Thymus (tissue), 11 donors: ENCODE measurements at regions not wholly inside any gene's neighbourhood (a gene's known extent, or its start where the extent isn't known, plus 50 kb on each side); places are given as distances from the start of the nearest gene placed in this dataset.

Experiments
- DNase-seq, 9 donors: peaks; one replicate each; pipeline ENCODE4 v3.0.0-alpha.2; 2013; ENCODE audit warnings: low spot score in 9 of 9, low read depth in 6 of 9, missing footprints in 1 of 9
- H3K27ac ChIP-seq, 2 donors: one replicate each; pipeline ENCODE4 v1.5.1; 2013; ENCODE audit warnings: control low read depth in 1 of 2, low read depth in 1 of 2, low read length in 1 of 2, mild to moderate bottlenecking in 1 of 2, moderate library complexity in 1 of 2
- H3K27me3 ChIP-seq, 2 donors: one replicate each; pipeline ENCODE4 v1.5.1; 2013; ENCODE audit warnings: low read length in 1 of 2; ENCODE audit not compliant: control insufficient read depth in 2 of 2, insufficient read depth in 1 of 2
- H3K36me3 ChIP-seq, 2 donors: one replicate each; pipeline ENCODE4 v1.5.1; 2013; ENCODE audit warnings: low read length in 1 of 2, mild to moderate bottlenecking in 1 of 2, moderate library complexity in 1 of 2; ENCODE audit not compliant: control insufficient read depth in 2 of 2, insufficient read depth in 2 of 2
- H3K4me1 ChIP-seq, 2 donors: one replicate each; pipeline ENCODE4 v1.5.1; 2013; ENCODE audit warnings: low read length in 2 of 2; ENCODE audit not compliant: control insufficient read depth in 2 of 2, insufficient read depth in 2 of 2
- H3K4me3 ChIP-seq, 2 donors: one replicate each; pipeline ENCODE4 v1.5.1; 2013; ENCODE audit warnings: low read length in 2 of 2, control low read depth in 1 of 2, mild to moderate bottlenecking in 1 of 2
- H3K9me3 ChIP-seq, 2 donors: one replicate each; pipeline ENCODE4 v1.5.1; 2013; ENCODE audit warnings: low read length in 1 of 2, mild to moderate bottlenecking in 1 of 2; ENCODE audit not compliant: control insufficient read depth in 2 of 2, insufficient read depth in 1 of 2
- WGBS: extraction: QIAGEN DNeasy Blood & Tissue Kit; methylation state at CpG from one replicate; pipeline ENCODE4 v1.1.7; 2013; 5-methylcytosine and 5-hydroxymethylcytosine counted together
- donor health status: healthy.

- Histone ChIP-seq H3K4me3 (no peak overlapping the region), H3K9me3 (peaks cover 0 to 15% of the 10 kb centered on the region in 2 donors), H3K27ac (no peak overlapping the region), H3K27me3 (no peaks in the 10 kb centered on the region), H3K4me1 (no peaks in the 10 kb centered on the region), H3K36me3 (no peaks in the 10 kb centered on the region)
- no peak for DNase-seq
- WGBS: 82% methylated on average over 8 of the region's 8 CpGs
Observed at GRCh38 chr18:76754351-76754750, 68.0 kb upstream of the ZNF236 start.

GRCh38 chr18:76752400-76752799 is 70.0 kb upstream of the ZNF236 start:
- DNase-seq: no peak
- no peaks in the 10 kb centered on the region for H3K36me3 ChIP-seq
- no peak overlapping the region for H3K4me3 ChIP-seq
- H3K9me3 ChIP-seq: peaks cover 0 to 15% of the 10 kb centered on the region in 2 donors
- 92% methylated on average over 4 of the region's 4 CpGs for WGBS
- no peaks in the 10 kb centered on the region for H3K27me3 ChIP-seq
- H3K4me1 ChIP-seq: no peaks in the 10 kb centered on the region
- no peak overlapping the region for H3K27ac ChIP-seq

- DNase-seq: no peak
- 93% methylated on average over 5 of the region's 5 CpGs for WGBS
- Histone ChIP-seq H3K9me3 (peaks cover 0 to 15% of the 10 kb centered on the region in 2 donors), H3K4me3 (no peak overlapping the region), H3K27ac (no peak overlapping the region), H3K27me3 (no peaks in the 10 kb centered on the region), H3K36me3 (no peaks in the 10 kb centered on the region), H3K4me1 (no peaks in the 10 kb centered on the region)
Observed at GRCh38 chr18:76750917-76751890, 71.2 kb upstream of the ZNF236 start.

GRCh38 chr18:76750269-76750668 is 72.1 kb upstream of the ZNF236 start:
- Histone ChIP-seq H3K9me3 (peaks cover 0 to 15% of the 10 kb centered on the region in 2 donors), H3K27ac (no peak overlapping the region), H3K4me3 (no peak overlapping the region), H3K4me1 (no peaks in the 10 kb centered on the region), H3K36me3 (no peaks in the 10 kb centered on the region), H3K27me3 (no peaks in the 10 kb centered on the region)
- no peak for DNase-seq

- DNase-seq: no peak
- Histone ChIP-seq H3K9me3 (peaks cover 0 to 15% of the 10 kb centered on the region in 2 donors), H3K36me3 (no peaks in the 10 kb centered on the region), H3K4me3 (no peak overlapping the region), H3K27ac (no peak overlapping the region), H3K4me1 (no peaks in the 10 kb centered on the region), H3K27me3 (no peaks in the 10 kb centered on the region)
- 84% methylated on average over 1 of the region's 1 CpG for WGBS
Observed at GRCh38 chr18:76747676-76748075, 74.7 kb upstream of the ZNF236 start.

- Histone ChIP-seq H3K9me3 (no peaks in the 10 kb centered on the region), H3K27me3 (no peaks in the 10 kb centered on the region), H3K4me3 (no peak overlapping the region), H3K27ac (no peak overlapping the region), H3K36me3 (no peaks in the 10 kb centered on the region), H3K4me1 (no peaks in the 10 kb centered on the region)
- no peak for DNase-seq
- WGBS: 97% methylated on average over 3 of the region's 3 CpGs
Observed at GRCh38 chr18:76741346-76741745, 81.0 kb upstream of the ZNF236 start.

- no peak overlapping the region for H3K27ac ChIP-seq
- H3K9me3 ChIP-seq: no peaks in the 10 kb centered on the region
- peaks cover 0 to 3% of the 10 kb centered on the region in 2 donors for H3K27me3 ChIP-seq
- H3K36me3 ChIP-seq: no peaks in the 10 kb centered on the region
- WGBS: 97% methylated on average over 18 of the region's 18 CpGs
- H3K4me1 ChIP-seq: no peaks in the 10 kb centered on the region
- H3K4me3 ChIP-seq: no peak overlapping the region
- DNase-seq: no peak
Observed at GRCh38 chr18:76736309-76736708, 86.0 kb upstream of the ZNF236 start.

- no peak overlapping the region for H3K4me3 ChIP-seq
- H3K27ac ChIP-seq: no peak overlapping the region
- H3K36me3 ChIP-seq: no peaks in the 10 kb centered on the region
- WGBS: 17% methylated on average over 2 of the region's 2 CpGs
- H3K27me3 ChIP-seq: peaks cover 0 to 3% of the 10 kb centered on the region in 2 donors
- H3K9me3 ChIP-seq: no peaks in the 10 kb centered on the region
- DNase-seq: no peak
- H3K4me1 ChIP-seq: no peaks in the 10 kb centered on the region
Observed at GRCh38 chr18:76730901-76731300, 91.5 kb upstream of the ZNF236 start.

GRCh38 chr18:76727589-76727988 is 94.8 kb upstream of the ZNF236 start:
- 91% methylated on average over 1 of the region's 1 CpG for WGBS
- Histone ChIP-seq H3K9me3 (no peaks in the 10 kb centered on the region), H3K27ac (no peak overlapping the region), H3K36me3 (no peaks in the 10 kb centered on the region), H3K4me1 (peaks cover 0 to 2% of the 10 kb centered on the region in 2 donors), H3K27me3 (peaks cover 2 to 10% of the 10 kb centered on the region in 2 donors), H3K4me3 (no peak overlapping the region)
- DNase-seq: no peak
